HG03066 (cell line): ENCODE measurements at regions not wholly inside any gene's neighbourhood (a gene's known extent, or its start where the extent isn't known, plus 50 kb on each side); places are given as distances from the start of the nearest gene placed in this dataset.
"Not testable (repeated sequence)": the region's sequence is repeated elsewhere in the genome, so short reads cannot be mapped to it uniquely, and the experiment has no call there.

Source experiments
- ATAC-seq: cut with Tn5 transposase; IDR thresholded peaks from one replicate; pipeline ENCODE4 v1.9.1; 2021; ENCODE audit warnings: low read depth; ENCODE audit not compliant: unreplicated experiment

- no peak for ATAC-seq
These were observed 68.2 kb downstream of the ATP23 start for GRCh38 chr12:58009405-58010195.

- no peak for ATAC-seq
These were observed 70.3 kb downstream of the ATP23 start for GRCh38 chr12:58011676-58012075.

- ATAC-seq, result not testable (repeated sequence)
These were observed 81.1 kb downstream of the ATP23 start for GRCh38 chr12:58022379-58023020.

- ATAC-seq, result no peak
These were observed 84.1 kb downstream of the ATP23 start for GRCh38 chr12:58025431-58025830.

- no peak for ATAC-seq
These were observed 85.1 kb downstream of the ATP23 start for GRCh38 chr12:58026426-58026825.

- no peak for ATAC-seq
These were observed 85.8 kb downstream of the ATP23 start for GRCh38 chr12:58026897-58027891.

- no peak for ATAC-seq
These were observed 86.9 kb downstream of the ATP23 start for GRCh38 chr12:58028294-58028693.

GRCh38 chr12:58029260-58029659, 87.9 kb downstream of the ATP23 start:
- ATAC-seq, result no peak

GRCh38 chr12:58030566-58031279, 89.4 kb downstream of the ATP23 start:
- ATAC-seq, result no peak

GRCh38 chr12:58032156-58032555, 90.8 kb downstream of the ATP23 start:
- no peak for ATAC-seq

- no peak for ATAC-seq
These were observed 92.5 kb downstream of the ATP23 start for GRCh38 chr12:58033831-58034230.

GRCh38 chr12:58034311-58034710, 92.9 kb downstream of the ATP23 start:
- ATAC-seq, result no peak

GRCh38 chr12:58034712-58035111, 93.3 kb downstream of the ATP23 start:
- ATAC-seq, result no peak

- no peak for ATAC-seq
These were observed 100.1 kb downstream of the ATP23 start for GRCh38 chr12:58041441-58041840.

- ATAC-seq, result no peak
These were observed 103.6 kb downstream of the ATP23 start for GRCh38 chr12:58044966-58045365.

GRCh38 chr12:58046271-58046670, 104.9 kb downstream of the ATP23 start:
- ATAC-seq, result no peak

- no peak for ATAC-seq
These were observed 110.0 kb downstream of the ATP23 start for GRCh38 chr12:58051378-58051777.

GRCh38 chr12:58064666-58065065, 123.3 kb downstream of the ATP23 start:
- ATAC-seq, result no peak

GRCh38 chr12:58066296-58066695, 124.9 kb downstream of the ATP23 start:
- ATAC-seq, result no peak

- ATAC-seq, result no peak
These were observed 126.4 kb downstream of the ATP23 start for GRCh38 chr12:58067610-58068387.
